GM23338 (cell line): ENCODE measurements at regions not wholly inside any gene's neighbourhood (a gene's known extent, or its start where the extent isn't known, plus 50 kb on each side); places are given as distances from the start of the nearest gene placed in this dataset.

ENCODE experiments used
- CREB1 ChIP-seq: fragments of 250-450 bp; sonication (Bioruptor Pico); IDR thresholded peaks from 2 replicates; pipeline ENCODE4 v1.5.0; 2020; ENCODE audit warnings: low read depth, mild to moderate bottlenecking, moderate library complexity
- CTCF ChIP-seq, 2 experiments: fragments of 200-600 bp in 1 of 2; sonication (generic) in 1 of 2; conservative IDR thresholded peaks; 2 replicates each; pipeline versions ENCODE4 v1.5.1 to v1.6.1; 2016 to 2017; ENCODE audit warnings: antibody characterized with exemption in 2 of 2, low read depth in 2 of 2, mild to moderate bottlenecking in 2 of 2, moderate library complexity in 1 of 2
- EZH2 ChIP-seq: fragments of 200-600 bp; sonication (generic); IDR thresholded peaks from one replicate; pipeline ENCODE4 v1.8.0; 2017; ENCODE audit warnings: antibody characterized with exemption, mild to moderate bottlenecking, low read depth; ENCODE audit not compliant: unreplicated experiment
- EZH2phosphoT487 ChIP-seq: fragments of 200-600 bp; sonication (generic); IDR thresholded peaks from one replicate; pipeline ENCODE4 v1.8.1; 2018; ENCODE audit warnings: antibody characterized with exemption; ENCODE audit not compliant: unreplicated experiment
- POLR2AphosphoS5 ChIP-seq: IDR thresholded peaks from 2 replicates; pipeline ENCODE4 v1.6.1; 2016; ENCODE audit warnings: antibody characterized with exemption, low read depth
- REST ChIP-seq: IDR thresholded peaks from one replicate; pipeline ENCODE4 v1.6.1; 2018; ENCODE audit warnings: antibody characterized with exemption; ENCODE audit not compliant: unreplicated experiment

GRCh38 chr4:169332583-169332982 lies 61.8 kb upstream of the SH3RF1 start:
- TF ChIP-seq REST (no peak), EZH2phosphoT487 (no peak), CTCF (conservative IDR thresholded peaks at IDR 0.05; ENCODE audit: low read depth in 2 of 2) (no peak), POLR2AphosphoS5 (no peak), EZH2 (no peak), CREB1 (CRISPR knock-in tag) (no peak)
